Hepatocyte (in vitro differentiated cells): ENCODE measurements at regions not wholly inside any gene's neighbourhood (a gene's known extent, or its start where the extent isn't known, plus 50 kb on each side); places are given as distances from the start of the nearest gene placed in this dataset.

Experiments
- DNase-seq: peaks from one replicate; pipeline ENCODE4 v3.0.0-alpha.2; 2016; ENCODE audit warnings: low spot score
- H2AFZ ChIP-seq: fragments of 200-600 bp; sonication (generic); 2 replicates; pipeline ENCODE4 v1.6.0; 2016; ENCODE audit warnings: antibody characterized with exemption, mild to moderate bottlenecking
- H3K27ac ChIP-seq: fragments of 200-600 bp; sonication (generic); 2 replicates; pipeline ENCODE4 v1.5.1; 2016; ENCODE audit warnings: mild to moderate bottlenecking
- H3K27me3 ChIP-seq: fragments of 200-600 bp; sonication (generic); 2 replicates; pipeline ENCODE4 v1.6.1; 2016
- H3K36me3 ChIP-seq: fragments of 200-600 bp; sonication (generic); replicated peaks from 2 replicates; pipeline ENCODE4 v1.5.1; 2016; ENCODE audit warnings: low read depth; ENCODE audit not compliant: insufficient read depth
- H3K4me1 ChIP-seq: fragments of 200-600 bp; sonication (generic); 2 replicates; pipeline ENCODE4 v1.5.1; 2016; ENCODE audit warnings: mild to moderate bottlenecking, moderate library complexity; ENCODE audit not compliant: insufficient read depth
- H3K4me2 ChIP-seq: fragments of 200-600 bp; sonication (generic); 2 replicates; pipeline ENCODE4 v1.6.0; 2016
- H3K4me3 ChIP-seq: fragments of 200-600 bp; sonication (generic); 2 replicates; pipeline ENCODE4 v1.5.1; 2016; ENCODE audit warnings: mild to moderate bottlenecking
- H3K79me2 ChIP-seq: fragments of 200-600 bp; sonication (generic); 2 replicates; pipeline ENCODE4 v1.6.0; 2017; ENCODE audit warnings: mild to moderate bottlenecking
- H3K9me2 ChIP-seq: fragments of 200-600 bp; sonication (generic); replicated peaks from 2 replicates; pipeline ENCODE4 v1.6.0; 2017; ENCODE audit warnings: mild to moderate bottlenecking; ENCODE audit not compliant: insufficient read depth
- H3K9me3 ChIP-seq: fragments of 200-600 bp; sonication (generic); 2 replicates; pipeline ENCODE4 v1.5.1; 2016; ENCODE audit warnings: low read depth, mild to moderate bottlenecking
- H4K20me1 ChIP-seq: fragments of 200-600 bp; sonication (generic); 2 replicates; pipeline ENCODE4 v1.6.0; 2016; ENCODE audit warnings: mild to moderate bottlenecking; ENCODE audit not compliant: insufficient read depth, poor library complexity, severe bottlenecking
- CTCF ChIP-seq: fragments of 200-600 bp; sonication (generic); IDR thresholded peaks from 2 replicates; pipeline ENCODE4 v1.5.1; 2016; ENCODE audit warnings: antibody characterized with exemption, mild to moderate bottlenecking; ENCODE audit not compliant: poor library complexity
- EZH2 ChIP-seq: fragments of 200-600 bp; sonication (generic); IDR thresholded peaks from 2 replicates; pipeline ENCODE4 v1.6.1; 2016; ENCODE audit warnings: antibody characterized with exemption, mild to moderate bottlenecking, borderline replicate concordance
- EZH2phosphoT487 ChIP-seq: fragments of 200-600 bp; sonication (generic); IDR thresholded peaks from one replicate; pipeline ENCODE4 v1.6.1; 2018; ENCODE audit warnings: antibody characterized with exemption, mild to moderate bottlenecking, low read depth, moderate library complexity; ENCODE audit not compliant: unreplicated experiment, severe bottlenecking
- WGBS: methylation state at CpG from one replicate; pipeline ENCODE4 v1.1.6; 2016; ENCODE audit warnings: low lambda C conversion rate; ENCODE audit errors: missing lambda C conversion rate; 5-methylcytosine and 5-hydroxymethylcytosine counted together

GRCh38 chr6:15882345-15882744 is 219.5 kb upstream of the DTNBP1 start:
- H3K79me2 ChIP-seq: no peaks in the 10 kb centered on the region
- no peaks in the 10 kb centered on the region for H4K20me1 ChIP-seq
- DNase-seq: no peak
- H3K36me3 ChIP-seq: no peaks in the 10 kb centered on the region
- H3K9me3 ChIP-seq: no peaks in the 10 kb centered on the region
- TF ChIP-seq EZH2phosphoT487: no peak
- no peak for TF ChIP-seq CTCF
- TF ChIP-seq EZH2: no peak
- no peaks in the 10 kb centered on the region for H3K27me3 ChIP-seq
- H3K4me3 ChIP-seq: no peak overlapping the region
- no peak overlapping the region for H3K27ac ChIP-seq
- no peaks in the 10 kb centered on the region for H3K9me2 ChIP-seq
- H3K4me2 ChIP-seq: no peak overlapping the region
- peaks cover 6% of the 10 kb centered on the region for H3K4me1 ChIP-seq
- 70% methylated on average over 4 of the region's 4 CpGs for WGBS
- H2AFZ ChIP-seq: no peak overlapping the region

GRCh38 chr6:15881150-15881549 is 218.3 kb upstream of the DTNBP1 start:
- WGBS: 88% methylated on average over 3 of the region's 3 CpGs
- Histone ChIP-seq H3K27me3 (no peaks in the 10 kb centered on the region), H3K4me3 (no peak overlapping the region), H2AFZ (no peak overlapping the region), H3K36me3 (no peaks in the 10 kb centered on the region), H3K4me2 (no peak overlapping the region), H3K79me2 (no peaks in the 10 kb centered on the region), H3K9me2 (no peaks in the 10 kb centered on the region), H4K20me1 (no peaks in the 10 kb centered on the region), H3K27ac (no peak overlapping the region), H3K9me3 (no peaks in the 10 kb centered on the region), H3K4me1 (peaks cover 6% of the 10 kb centered on the region)
- TF ChIP-seq EZH2: no peak
- DNase-seq: no peak

- H3K9me3 ChIP-seq: no peaks in the 10 kb centered on the region
- no peak overlapping the region for H3K27ac ChIP-seq
- no peak for TF ChIP-seq EZH2
- TF ChIP-seq EZH2phosphoT487: no peak
- no peak for TF ChIP-seq CTCF
Observed at GRCh38 chr6:15880262-15880973, 217.6 kb upstream of the DTNBP1 start.

GRCh38 chr6:15879371-15880261 is 216.8 kb upstream of the DTNBP1 start:
- Histone ChIP-seq H3K9me3 (no peaks in the 10 kb centered on the region), H3K4me2 (peak overlapping the region; percentile 37), H3K27me3 (no peaks in the 10 kb centered on the region), H2AFZ (no peak overlapping the region), H3K4me3 (no peak overlapping the region), H3K9me2 (no peaks in the 10 kb centered on the region), H3K27ac (peak overlapping the region; percentile 33), H3K36me3 (no peaks in the 10 kb centered on the region), H3K4me1 (peaks cover 6% of the 10 kb centered on the region), H4K20me1 (no peaks in the 10 kb centered on the region), H3K79me2 (no peaks in the 10 kb centered on the region)
- TF ChIP-seq EZH2 (no peak), EZH2phosphoT487 (no peak), CTCF (no peak)
- WGBS: 40% methylated on average over 12 of the region's 12 CpGs
- peak; percentile 65 for DNase-seq

More at GRCh38 chr6:15880262-15880973, 217.6 kb upstream of the DTNBP1 start:
- no peak for DNase-seq
- Histone ChIP-seq H3K79me2 (no peaks in the 10 kb centered on the region), H3K4me1 (peaks cover 6% of the 10 kb centered on the region), H3K9me2 (no peaks in the 10 kb centered on the region), H3K36me3 (no peaks in the 10 kb centered on the region), H4K20me1 (no peaks in the 10 kb centered on the region), H3K27me3 (no peaks in the 10 kb centered on the region), H2AFZ (no peak overlapping the region), H3K4me3 (no peak overlapping the region), H3K4me2 (no peak overlapping the region)
- WGBS: 88% methylated on average over 4 of the region's 4 CpGs
